Body of pancreas (tissue), 4 donors: ENCODE measurements at regions not wholly inside any gene's neighbourhood (a gene's known extent, or its start where the extent isn't known, plus 50 kb on each side); places are given as distances from the start of the nearest gene placed in this dataset.

Source experiments
- CTCF ChIP-seq, 7 experiments: fragments of 450-650 bp in 4 of 7; fragments of 200-600 bp in 3 of 7; sonication (generic) in 3 of 7; IDR thresholded peaks; one replicate each; pipeline ENCODE4 v1.5.1; 2016 to 2019; ENCODE audit warnings: antibody characterized with exemption in 7 of 7
- POLR2A ChIP-seq, 3 donors: fragments of 450-650 bp; IDR thresholded peaks; one replicate each; pipeline ENCODE4 v1.6.1; 2016; ENCODE audit warnings: antibody characterized with exemption in 3 of 3, mild to moderate bottlenecking in 2 of 3

GRCh38 chr9:82457298-82457697 lies 468.7 kb downstream of the SPATA31D1 start:
- TF ChIP-seq CTCF (IDR thresholded peaks at IDR 0.05) (no peak), POLR2A (IDR thresholded peaks at IDR 0.05) (no peak)
